ENCODE measurements at regions not wholly inside any gene's neighbourhood (a gene's known extent, or its start where the extent isn't known, plus 50 kb on each side); places are given as distances from the start of the nearest gene placed in this dataset.

DNA sequence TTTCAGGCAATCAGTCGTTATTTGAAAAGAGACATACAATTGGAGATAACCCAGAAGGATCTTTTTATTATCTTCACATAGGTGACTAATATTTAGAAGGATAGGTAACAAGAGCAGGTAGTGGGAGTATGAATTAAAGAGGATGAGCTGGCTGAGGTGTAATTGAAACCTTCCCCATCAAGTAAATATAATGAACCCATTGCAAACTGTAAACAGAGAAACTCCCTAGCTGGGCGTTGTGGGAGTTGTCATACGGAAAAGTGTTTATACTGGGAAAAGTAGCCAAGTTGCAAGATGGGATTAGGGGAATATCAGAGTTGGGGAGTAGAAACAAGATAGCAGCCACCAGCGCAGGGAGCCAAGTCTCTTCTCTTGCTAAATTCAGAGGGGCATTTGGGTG lies 448.4 kb downstream of the COG6 start:
- TF ChIP-seq, protein P1, sequence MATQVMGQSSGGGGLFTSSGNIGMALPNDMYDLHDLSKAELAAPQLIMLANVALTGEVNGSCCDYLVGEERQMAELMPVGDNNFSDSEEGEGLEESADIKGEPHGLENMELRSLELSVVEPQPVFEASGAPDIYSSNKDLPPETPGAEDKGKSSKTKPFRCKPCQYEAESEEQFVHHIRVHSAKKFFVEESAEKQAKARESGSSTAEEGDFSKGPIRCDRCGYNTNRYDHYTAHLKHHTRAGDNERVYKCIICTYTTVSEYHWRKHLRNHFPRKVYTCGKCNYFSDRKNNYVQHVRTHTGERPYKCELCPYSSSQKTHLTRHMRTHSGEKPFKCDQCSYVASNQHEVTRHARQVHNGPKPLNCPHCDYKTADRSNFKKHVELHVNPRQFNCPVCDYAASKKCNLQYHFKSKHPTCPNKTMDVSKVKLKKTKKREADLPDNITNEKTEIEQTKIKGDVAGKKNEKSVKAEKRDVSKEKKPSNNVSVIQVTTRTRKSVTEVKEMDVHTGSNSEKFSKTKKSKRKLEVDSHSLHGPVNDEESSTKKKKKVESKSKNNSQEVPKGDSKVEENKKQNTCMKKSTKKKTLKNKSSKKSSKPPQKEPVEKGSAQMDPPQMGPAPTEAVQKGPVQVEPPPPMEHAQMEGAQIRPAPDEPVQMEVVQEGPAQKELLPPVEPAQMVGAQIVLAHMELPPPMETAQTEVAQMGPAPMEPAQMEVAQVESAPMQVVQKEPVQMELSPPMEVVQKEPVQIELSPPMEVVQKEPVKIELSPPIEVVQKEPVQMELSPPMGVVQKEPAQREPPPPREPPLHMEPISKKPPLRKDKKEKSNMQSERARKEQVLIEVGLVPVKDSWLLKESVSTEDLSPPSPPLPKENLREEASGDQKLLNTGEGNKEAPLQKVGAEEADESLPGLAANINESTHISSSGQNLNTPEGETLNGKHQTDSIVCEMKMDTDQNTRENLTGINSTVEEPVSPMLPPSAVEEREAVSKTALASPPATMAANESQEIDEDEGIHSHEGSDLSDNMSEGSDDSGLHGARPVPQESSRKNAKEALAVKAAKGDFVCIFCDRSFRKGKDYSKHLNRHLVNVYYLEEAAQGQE (IDR thresholded peaks at IDR 0.05; ENCODE audit: insufficient read depth in 1 of 2, low read depth in 2 of 2, low read length in 2 of 2), result no peak
- TF ChIP-seq SIN3A (IDR thresholded peaks at IDR 0.05; ENCODE audit: borderline replicate concordance, insufficient read depth, low read length), result no peak

Data from PFSK-1 (cell line).